NCI-H1048 (cell line): ENCODE measurements at regions not wholly inside any gene's neighbourhood (a gene's known extent, or its start where the extent isn't known, plus 50 kb on each side); places are given as distances from the start of the nearest gene placed in this dataset.
A peak's percentile ranks its signal among the peaks of the same experiment; 100 is the strongest.

Experiments used
- DNase-seq: peaks from one replicate; lab custom pipeline; 2025; lab: John Stamatoyannopoulos, UW

GRCh38 chr11:43545610-43546009 lies 134.9 kb upstream of the HSD17B12 start:
- DNase-seq, result no peak

GRCh38 chr11:43546561-43547429 lies 133.7 kb upstream of the HSD17B12 start:
- DNase-seq, result no peak

GRCh38 chr11:43547430-43547831 lies 133.1 kb upstream of the HSD17B12 start:
- DNase-seq, result no peak

GRCh38 chr11:43547889-43548381 lies 132.6 kb upstream of the HSD17B12 start:
- no peak for DNase-seq

GRCh38 chr11:43548916-43549315 lies 131.6 kb upstream of the HSD17B12 start:
- no peak for DNase-seq

GRCh38 chr11:43549624-43550023 lies 130.9 kb upstream of the HSD17B12 start:
- DNase-seq, result no peak

- no peak for DNase-seq
Observed at GRCh38 chr11:43550714-43551113, 129.8 kb upstream of the HSD17B12 start.

GRCh38 chr11:43554148-43554473 lies 126.4 kb upstream of the HSD17B12 start:
- DNase-seq, result no peak

GRCh38 chr11:43555186-43555585 lies 125.4 kb upstream of the HSD17B12 start:
- no peak for DNase-seq

- DNase-seq, result no peak
Observed at GRCh38 chr11:43555816-43556611, 124.5 kb upstream of the HSD17B12 start.

- DNase-seq, result no peak
Observed at GRCh38 chr11:43556612-43557375, 123.7 kb upstream of the HSD17B12 start.

GRCh38 chr11:43557553-43558110 lies 122.9 kb upstream of the HSD17B12 start:
- DNase-seq, result no peak

GRCh38 chr11:43558146-43558545 lies 122.4 kb upstream of the HSD17B12 start:
- DNase-seq, result no peak

GRCh38 chr11:43558556-43559127 lies 121.9 kb upstream of the HSD17B12 start:
- DNase-seq, result no peak

- DNase-seq, result no peak
Observed at GRCh38 chr11:43561832-43562231, 118.7 kb upstream of the HSD17B12 start.

- peak; percentile 23 for DNase-seq
Observed at GRCh38 chr11:43567396-43567975, 113.1 kb upstream of the HSD17B12 start.

- DNase-seq, result no peak
Observed at GRCh38 chr11:43573233-43573632, 107.3 kb upstream of the HSD17B12 start.

GRCh38 chr11:43573873-43574272 lies 106.7 kb upstream of the HSD17B12 start:
- no peak for DNase-seq

GRCh38 chr11:43574411-43574810 lies 106.1 kb upstream of the HSD17B12 start:
- no peak for DNase-seq

GRCh38 chr11:43574949-43575912 lies 105.3 kb upstream of the HSD17B12 start:
- DNase-seq, result no peak
